Stimulated activated effector memory CD8-positive, alpha-beta T cell treated with anti-CD3 and anti-CD28 coated beads, Interleukin-12 subunit alpha, Interleukin-12 subunit beta, amount 100 ng/mL, for 72 hours (primary cell): ENCODE measurements at regions not wholly inside any gene's neighbourhood (a gene's known extent, or its start where the extent isn't known, plus 50 kb on each side); places are given as distances from the start of the nearest gene placed in this dataset.

Experiments used
- ATAC-seq: fragments of 150-1000 bp; cut with Tn5 transposase; 2 replicates; pipeline ENCODE4 v1.10.0; 2021
- DNase-seq, 2 donors: peaks; one replicate each; pipeline ENCODE4 v3.0.0; 2021 to 2022; ENCODE audit warnings: low spot score in 2 of 2
- H3K27ac Mint-ChIP-seq: one replicate; pipeline ENCODE4 v1.8.0; 2022; ENCODE audit warnings: mild to moderate bottlenecking, mixed read lengths
- H3K36me3 Mint-ChIP-seq: one replicate; pipeline ENCODE4 v1.8.0; 2022; ENCODE audit warnings: mild to moderate bottlenecking, mixed read lengths
- H3K4me1 Mint-ChIP-seq: one replicate; pipeline ENCODE4 v1.8.0; 2022; ENCODE audit warnings: mixed read lengths
- H3K4me3 Mint-ChIP-seq: one replicate; pipeline ENCODE4 v1.8.0; 2022; ENCODE audit warnings: mild to moderate bottlenecking, mixed read lengths
- H3K9me3 Mint-ChIP-seq: one replicate; pipeline ENCODE4 v1.8.0; 2022; ENCODE audit warnings: mixed read lengths

DNA sequence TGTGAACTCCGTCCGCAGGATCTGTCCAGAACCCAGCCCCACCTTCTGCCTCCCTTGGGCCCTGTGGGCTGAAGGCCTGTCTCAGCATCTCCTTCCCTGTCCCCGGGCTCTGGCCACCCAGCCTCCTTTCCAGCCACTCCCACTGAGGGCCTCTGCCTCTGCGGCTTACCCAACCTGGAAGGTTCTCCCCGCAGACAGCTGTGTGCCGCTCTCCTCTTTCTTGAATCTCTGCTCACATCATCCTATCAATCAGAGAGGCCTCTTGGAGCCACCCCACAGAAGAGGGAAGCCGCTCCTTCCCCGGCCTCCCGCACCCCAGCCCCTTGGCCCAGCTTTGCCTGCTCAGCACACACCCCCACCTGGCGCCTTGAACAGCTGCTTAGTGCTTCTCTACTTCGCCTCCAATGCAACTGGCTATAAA, 81.5 kb upstream of the UNC5A start:
- H3K4me1 Mint-ChIP-seq: peaks cover 23% of the 10 kb centered on the region
- no peak overlapping the region for H3K4me3 Mint-ChIP-seq
- H3K36me3 Mint-ChIP-seq: no peaks in the 10 kb centered on the region
- H3K9me3 Mint-ChIP-seq: no peaks in the 10 kb centered on the region
- peak overlapping the region; percentile 13 for H3K27ac Mint-ChIP-seq
- ATAC-seq (no peak), DNase-seq (no peak)

DNA sequence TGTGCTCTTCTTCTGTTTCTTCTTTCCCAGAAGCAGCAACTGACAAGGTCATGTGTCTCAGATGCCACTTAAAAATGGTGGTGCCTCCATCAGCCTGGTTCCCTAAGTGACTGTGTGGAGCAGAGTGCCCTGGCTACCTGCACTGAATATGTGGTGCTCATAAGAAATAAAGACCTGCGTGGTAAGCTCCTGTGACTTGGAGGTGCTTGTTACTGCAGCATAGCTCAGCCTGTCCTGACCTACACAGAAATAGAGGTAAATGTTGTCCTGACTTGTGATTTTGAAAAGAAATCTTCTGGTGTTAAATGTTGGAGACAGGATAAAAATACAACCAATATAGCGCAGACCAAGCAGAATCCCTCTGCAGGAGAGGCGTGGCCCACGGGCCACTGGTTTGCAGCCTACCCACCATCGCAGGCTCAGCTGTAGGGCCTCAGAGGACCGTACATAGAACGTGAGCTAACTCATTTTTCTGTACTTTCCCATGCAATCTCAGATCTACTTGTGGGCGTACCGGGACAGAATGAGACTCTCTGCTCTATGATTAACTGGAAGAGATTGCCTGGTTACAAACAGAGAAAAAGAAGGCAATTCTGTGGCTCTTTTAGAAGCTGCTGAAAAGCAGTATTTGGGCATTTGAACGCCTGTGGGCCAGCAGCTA, 79.4 kb upstream of the UNC5A start:
- Mint-ChIP-seq H3K36me3 (no peaks in the 10 kb centered on the region), H3K4me3 (no peak overlapping the region), H3K27ac (no peak overlapping the region), H3K9me3 (no peaks in the 10 kb centered on the region), H3K4me1 (peaks cover 7% of the 10 kb centered on the region)
- DNase-seq (no peak), ATAC-seq (peak; percentile 66)

DNA sequence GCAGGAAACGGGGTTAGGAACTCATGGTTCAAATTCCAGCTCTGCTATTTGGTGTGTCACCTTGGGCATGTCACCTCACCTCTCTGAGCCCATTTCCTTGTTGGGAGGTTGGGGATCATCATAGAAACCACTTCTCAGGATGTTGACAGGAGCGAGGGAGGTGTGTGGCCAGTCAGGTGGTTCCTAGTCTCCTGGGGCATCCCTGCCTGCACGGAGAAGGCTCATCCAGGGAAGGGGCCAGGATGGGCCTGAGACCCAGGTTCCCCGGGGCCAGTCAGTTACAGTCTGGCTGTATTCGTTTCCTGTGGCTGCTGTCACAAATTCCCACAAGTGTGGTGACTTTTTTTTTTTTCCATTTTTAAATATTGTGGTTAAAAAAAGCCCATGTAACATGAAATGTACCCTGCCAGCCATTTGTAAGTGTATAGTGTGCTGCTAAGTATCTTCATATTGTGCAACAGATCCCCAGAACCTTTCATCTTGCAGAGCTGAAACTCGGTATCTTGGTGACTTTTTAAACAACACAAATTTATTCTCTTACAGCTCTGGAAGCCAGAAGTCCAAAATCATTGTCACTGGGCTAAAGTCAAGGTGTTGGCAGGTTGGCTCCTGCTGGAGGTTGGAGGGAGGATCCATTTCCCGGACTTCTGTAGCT, 78.7 kb upstream of the UNC5A start:
- Mint-ChIP-seq H3K36me3 (no peaks in the 10 kb centered on the region), H3K4me1 (peaks cover 5% of the 10 kb centered on the region), H3K4me3 (no peak overlapping the region), H3K27ac (no peak overlapping the region), H3K9me3 (no peaks in the 10 kb centered on the region)
- DNase-seq (no peak), ATAC-seq (no peak)

DNA sequence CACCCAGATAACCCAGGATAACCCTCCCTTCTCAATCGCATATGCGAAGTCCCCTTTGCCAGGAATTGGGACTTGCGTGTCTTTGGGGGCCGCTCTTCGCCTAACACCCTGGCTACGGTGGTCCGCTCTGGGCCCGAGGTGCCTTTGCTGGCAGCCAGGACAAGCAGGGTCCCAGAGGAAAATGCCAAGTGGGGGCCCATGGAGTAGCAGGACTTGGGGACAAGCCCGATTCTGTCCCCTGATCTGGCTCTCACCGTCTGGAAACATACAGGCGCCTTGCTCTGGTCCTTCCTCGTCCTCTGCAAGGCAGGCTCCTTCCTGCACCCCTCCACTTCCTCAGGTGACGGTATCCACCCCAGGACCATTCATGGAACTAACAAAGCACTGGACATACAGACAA, 78.1 kb upstream of the UNC5A start:
- ATAC-seq (no peak), DNase-seq (no peak)
- no peaks in the 10 kb centered on the region for H3K36me3 Mint-ChIP-seq
- H3K4me1 Mint-ChIP-seq: no peaks in the 10 kb centered on the region
- H3K4me3 Mint-ChIP-seq: no peak overlapping the region
- no peaks in the 10 kb centered on the region for H3K9me3 Mint-ChIP-seq
- no peak overlapping the region for H3K27ac Mint-ChIP-seq

DNA sequence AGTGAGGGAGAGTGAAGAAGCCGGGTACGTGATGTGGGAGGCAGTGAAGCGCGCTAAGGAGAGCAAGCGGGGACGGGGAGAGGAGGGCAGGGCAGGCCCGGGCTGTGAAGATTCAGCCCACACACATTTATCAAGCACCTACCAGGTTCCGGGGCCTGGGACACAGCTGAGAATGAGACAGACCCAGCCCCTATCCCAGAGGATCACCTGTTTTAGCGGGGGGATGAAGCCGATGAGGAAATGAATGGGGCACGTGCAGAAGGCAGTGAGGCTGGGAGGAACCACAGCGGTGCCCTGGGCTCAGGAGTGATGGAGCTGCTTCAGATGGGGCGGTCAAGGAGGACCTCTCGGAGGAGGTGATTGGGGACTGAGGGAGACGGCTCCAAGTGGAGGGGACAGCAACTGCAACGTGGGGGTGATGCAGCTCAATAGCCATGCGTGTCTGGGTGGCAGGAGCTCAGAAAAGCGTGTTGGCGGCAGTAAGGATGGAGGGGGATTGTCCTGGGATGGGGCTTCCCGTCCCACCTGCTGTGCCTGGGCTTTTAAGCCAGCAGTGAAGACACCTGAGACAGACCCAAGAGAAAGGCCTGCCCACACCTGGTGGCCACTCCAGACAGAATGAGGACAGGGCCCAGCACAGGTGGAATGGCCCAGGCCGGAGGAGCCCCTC, 77.5 kb upstream of the UNC5A start:
- ATAC-seq: no peak
- Mint-ChIP-seq H3K36me3 (no peaks in the 10 kb centered on the region), H3K4me3 (no peak overlapping the region), H3K9me3 (no peaks in the 10 kb centered on the region), H3K4me1 (no peaks in the 10 kb centered on the region), H3K27ac (no peak overlapping the region)
- no peak for DNase-seq

DNA sequence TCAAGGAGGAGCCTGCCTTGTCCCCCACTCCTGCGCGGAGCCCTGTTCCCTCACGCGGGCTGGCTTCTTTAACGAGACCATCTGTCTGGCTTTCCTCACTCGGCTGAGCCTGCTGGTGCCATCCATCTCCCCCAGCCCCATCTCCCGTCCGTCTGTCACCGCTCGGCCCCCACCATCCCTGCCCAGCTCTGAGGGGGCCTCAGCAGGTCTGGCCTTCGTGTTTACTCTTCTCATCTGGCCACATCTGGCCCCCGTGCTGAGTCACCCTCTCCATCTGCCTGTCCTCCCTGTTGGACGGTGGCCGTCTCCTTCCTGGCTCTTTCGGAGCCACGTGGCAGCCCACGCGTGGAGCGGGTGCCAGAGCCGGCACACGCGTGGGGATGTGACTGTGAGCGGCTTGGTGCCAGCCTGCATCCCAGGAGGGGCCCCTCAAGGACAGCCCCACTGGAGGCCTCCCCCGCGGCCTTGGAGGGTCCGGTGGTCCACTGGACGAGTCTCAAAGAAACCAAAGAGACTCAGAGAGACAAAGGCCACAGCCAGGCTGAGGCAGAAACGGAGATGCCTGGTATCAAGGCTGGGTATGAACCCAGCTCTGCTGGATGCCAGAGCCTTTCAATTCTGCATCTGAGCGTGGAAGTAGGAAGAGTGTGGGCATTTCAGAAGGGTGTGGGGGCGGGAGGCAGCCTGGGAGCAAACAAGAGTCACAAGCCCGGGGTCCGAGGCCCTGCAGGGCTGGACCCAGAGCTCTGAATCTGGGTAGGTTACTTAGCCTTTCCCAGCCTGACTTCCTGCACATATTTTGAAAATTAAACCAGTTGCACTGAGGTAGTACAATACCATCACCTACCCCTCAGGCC, 76.7 kb upstream of the UNC5A start:
- H3K9me3 Mint-ChIP-seq: no peaks in the 10 kb centered on the region
- H3K27ac Mint-ChIP-seq: no peak overlapping the region
- H3K4me1 Mint-ChIP-seq: no peaks in the 10 kb centered on the region
- H3K4me3 Mint-ChIP-seq: no peak overlapping the region
- ATAC-seq (no peak), DNase-seq (no peak)
- H3K36me3 Mint-ChIP-seq: no peaks in the 10 kb centered on the region

DNA sequence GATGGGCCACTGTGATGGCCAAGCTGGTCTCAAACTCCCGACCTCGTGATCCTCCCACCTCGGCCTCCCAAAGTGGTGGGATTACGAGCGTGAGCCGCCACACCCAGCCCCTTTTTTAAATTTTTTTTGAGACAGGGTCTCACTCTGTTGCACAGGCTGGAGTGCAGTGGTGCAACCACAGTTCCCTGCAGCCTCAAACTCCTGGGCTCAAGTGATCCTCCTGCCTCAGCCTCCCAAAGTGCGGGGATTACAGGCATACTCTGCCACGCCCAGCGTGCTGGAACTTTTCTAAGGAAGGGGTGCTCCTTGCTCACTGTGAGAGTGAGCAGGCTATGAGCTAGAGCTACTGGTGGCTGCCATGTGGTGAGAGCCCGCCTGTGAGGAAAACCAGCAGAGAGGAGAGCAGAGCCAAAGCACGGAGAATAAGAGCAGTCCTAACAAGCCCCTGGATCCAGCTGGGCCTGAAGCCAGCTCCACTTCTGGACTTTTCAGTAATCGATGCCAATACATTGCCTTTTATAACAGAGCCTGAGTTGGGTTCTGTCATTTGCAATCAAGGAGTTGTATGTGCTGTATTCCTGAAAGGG, 75.5 kb upstream of the UNC5A start:
- Mint-ChIP-seq H3K4me1 (no peaks in the 10 kb centered on the region), H3K9me3 (no peaks in the 10 kb centered on the region), H3K36me3 (no peaks in the 10 kb centered on the region), H3K27ac (no peak overlapping the region), H3K4me3 (no peak overlapping the region)
- ATAC-seq (no peak), DNase-seq (no peak)

DNA sequence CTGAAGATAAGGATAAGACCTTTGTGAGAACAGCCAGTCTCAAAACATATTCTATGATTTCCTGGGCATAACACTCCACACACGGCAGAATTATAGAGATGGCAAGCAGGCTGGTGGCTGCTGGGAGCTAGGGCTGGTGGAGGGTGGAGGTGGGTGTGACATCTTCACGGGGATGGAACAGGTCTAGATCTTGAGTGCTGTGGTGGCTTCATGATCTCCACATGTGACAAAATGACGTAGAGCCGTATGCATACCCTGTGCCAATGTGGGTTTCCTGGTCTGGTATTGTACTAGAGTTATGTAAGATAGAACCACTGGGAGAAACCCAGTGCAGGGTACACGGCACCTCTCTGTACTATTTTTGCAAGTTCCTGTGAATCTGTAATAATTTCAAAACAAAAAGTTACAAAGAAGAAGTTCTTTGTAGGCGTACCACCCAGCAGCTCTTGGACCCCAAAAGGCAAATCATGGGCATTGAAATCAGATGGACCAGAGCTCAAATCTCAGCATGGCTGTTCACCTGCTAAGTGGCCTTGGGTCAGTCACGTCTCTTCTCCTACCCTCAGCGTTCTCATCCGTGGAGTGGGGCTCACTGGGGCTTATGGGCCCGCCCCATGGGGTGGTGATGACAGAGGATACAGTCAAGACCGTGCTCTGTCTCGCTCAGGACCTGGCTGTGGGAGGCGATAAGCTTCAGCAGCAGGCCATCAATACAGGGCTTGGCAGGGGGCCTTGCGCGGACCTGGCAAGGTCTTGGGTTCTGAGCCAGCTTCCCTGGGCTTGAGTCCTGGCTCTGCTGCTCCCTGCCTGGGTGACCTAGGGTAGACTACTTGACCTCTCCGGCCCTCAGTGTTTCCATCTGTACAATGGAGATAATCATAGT, 74.7 kb upstream of the UNC5A start:
- no peak overlapping the region for H3K27ac Mint-ChIP-seq
- DNase-seq: no peak
- H3K9me3 Mint-ChIP-seq: no peaks in the 10 kb centered on the region

DNA sequence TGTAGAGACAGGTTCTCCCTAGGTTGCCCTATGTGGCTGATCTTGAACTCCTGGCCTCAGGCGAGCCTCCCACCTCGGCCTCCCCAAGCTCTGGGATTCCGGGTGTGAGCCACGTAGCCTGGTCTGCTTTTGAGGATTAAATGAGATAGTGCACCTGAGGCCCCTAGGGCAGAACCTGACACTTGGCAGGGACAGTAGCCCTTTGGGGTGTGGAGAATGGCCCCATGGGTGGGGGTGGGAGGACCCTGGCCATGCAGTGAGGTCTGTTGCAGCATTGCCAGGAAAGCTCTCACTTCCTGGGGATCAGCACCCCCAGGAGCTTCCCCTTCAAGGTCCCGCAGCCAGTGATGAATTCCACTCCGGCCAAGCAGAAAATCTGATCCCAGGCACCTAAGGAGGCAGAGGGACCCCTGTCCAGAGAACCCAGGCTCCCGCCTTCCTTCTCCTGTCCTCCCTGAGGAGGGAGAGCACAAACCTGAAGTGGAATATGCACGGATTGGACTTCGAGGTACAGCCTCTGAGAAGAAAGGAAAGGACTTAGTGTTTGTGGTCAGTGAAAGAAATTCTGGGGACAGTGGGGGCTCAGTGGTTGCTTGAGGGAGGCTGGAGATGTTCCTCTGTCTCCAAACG, 73.9 kb upstream of the UNC5A start:
- H3K4me1 Mint-ChIP-seq: no peaks in the 10 kb centered on the region
- no peak overlapping the region for H3K27ac Mint-ChIP-seq
- H3K36me3 Mint-ChIP-seq: no peaks in the 10 kb centered on the region
- H3K9me3 Mint-ChIP-seq: no peaks in the 10 kb centered on the region
- no peak overlapping the region for H3K4me3 Mint-ChIP-seq
- ATAC-seq (no peak), DNase-seq (no peak)

More for the DNA sequence above, 74.7 kb upstream of the UNC5A start:
- Mint-ChIP-seq H3K4me1 (no peaks in the 10 kb centered on the region), H3K36me3 (no peaks in the 10 kb centered on the region), H3K4me3 (no peak overlapping the region)
- ATAC-seq: no peak

DNA sequence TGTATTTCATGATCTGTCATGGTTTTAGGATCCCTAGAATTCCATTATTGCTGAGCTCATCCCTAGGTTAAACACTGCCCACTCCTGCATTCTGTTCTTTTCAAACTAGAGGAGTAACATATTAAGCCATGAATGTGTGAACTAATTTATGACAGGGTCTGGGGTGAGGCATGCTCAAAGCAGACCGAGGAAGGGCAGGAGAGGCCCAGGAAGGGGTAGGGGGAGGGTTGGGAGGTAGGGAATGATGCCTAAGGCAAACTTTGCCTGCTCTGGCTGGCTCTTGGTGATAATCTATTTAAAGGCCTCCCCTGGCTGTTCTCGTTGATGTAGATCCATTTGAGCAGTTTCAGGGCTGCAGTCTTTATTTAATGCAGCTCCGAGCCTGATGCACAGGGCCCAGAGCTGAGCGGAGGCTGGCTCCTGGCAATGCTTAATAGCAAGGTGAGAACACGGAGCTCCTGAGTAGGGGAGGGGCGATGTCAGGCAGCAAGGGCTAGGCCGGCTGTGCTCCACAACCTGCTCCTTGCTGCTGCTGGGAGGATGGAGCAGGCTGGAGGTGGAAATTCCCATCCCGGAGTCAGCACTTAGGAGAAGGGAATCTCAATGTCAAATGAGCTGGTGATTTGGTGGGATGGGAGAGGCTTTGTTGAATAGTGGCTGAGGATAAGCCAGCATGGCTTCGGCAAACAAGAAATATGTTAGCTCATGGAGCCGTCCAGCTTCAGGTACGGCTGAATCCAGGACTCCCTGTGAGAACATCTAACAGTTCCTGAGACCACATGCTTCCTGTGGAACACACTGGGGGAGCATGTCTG, 73.2 kb upstream of the UNC5A start:
- no peak for DNase-seq
- no peak for ATAC-seq
- no peak overlapping the region for H3K27ac Mint-ChIP-seq
- H3K36me3 Mint-ChIP-seq: no peaks in the 10 kb centered on the region
- no peaks in the 10 kb centered on the region for H3K9me3 Mint-ChIP-seq
- H3K4me1 Mint-ChIP-seq: peaks cover 6% of the 10 kb centered on the region
- no peak overlapping the region for H3K4me3 Mint-ChIP-seq

DNA sequence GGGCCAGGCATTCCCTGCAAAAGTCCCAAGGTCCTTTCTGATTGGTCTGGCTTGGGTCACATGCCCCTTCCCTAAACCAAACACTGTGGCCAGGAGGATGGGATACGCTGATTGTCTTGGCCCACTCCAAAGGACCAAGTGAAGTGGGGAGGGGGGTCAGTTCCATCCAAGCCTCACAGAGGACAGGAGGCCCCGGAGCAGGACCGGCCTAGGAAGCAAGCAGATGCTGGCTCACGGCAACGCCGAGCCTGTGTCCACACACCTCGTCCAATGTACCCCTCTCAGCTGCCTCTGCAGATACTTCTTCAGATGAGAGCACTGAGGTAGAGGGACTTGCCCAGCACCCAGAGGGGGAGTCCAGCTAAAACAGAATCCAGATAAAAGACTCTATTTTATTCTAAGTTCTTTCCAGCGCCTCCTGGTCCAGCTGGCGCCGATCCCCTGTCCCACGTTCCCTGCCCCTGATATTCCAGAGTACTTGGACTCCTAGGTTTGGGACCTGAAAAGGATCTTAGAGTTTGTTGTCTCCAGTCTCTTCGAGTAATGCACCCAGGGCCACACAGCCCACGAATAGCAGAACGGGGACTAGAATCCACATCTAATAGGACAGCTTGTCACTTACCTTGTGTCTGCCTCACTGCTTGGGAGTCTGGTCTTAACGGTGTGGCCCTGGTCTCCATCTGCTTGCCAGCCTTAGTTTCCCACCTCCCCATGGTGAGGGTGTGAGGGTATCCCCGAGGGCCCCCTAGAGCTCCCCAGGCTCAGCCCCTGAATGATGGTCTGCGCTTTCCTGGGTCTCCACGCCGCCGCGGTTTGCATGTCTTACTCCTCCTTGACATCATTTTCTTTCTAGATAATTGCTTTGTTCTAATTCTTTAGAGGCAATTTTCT, 72.4 kb upstream of the UNC5A start:
- H3K36me3 Mint-ChIP-seq: no peaks in the 10 kb centered on the region
- H3K4me1 Mint-ChIP-seq: peaks cover 9% of the 10 kb centered on the region
- peak overlapping the region; percentile 1 for H3K27ac Mint-ChIP-seq
- DNase-seq: no peak
- no peak for ATAC-seq
- H3K4me3 Mint-ChIP-seq: no peak overlapping the region
- H3K9me3 Mint-ChIP-seq: no peaks in the 10 kb centered on the region

DNA sequence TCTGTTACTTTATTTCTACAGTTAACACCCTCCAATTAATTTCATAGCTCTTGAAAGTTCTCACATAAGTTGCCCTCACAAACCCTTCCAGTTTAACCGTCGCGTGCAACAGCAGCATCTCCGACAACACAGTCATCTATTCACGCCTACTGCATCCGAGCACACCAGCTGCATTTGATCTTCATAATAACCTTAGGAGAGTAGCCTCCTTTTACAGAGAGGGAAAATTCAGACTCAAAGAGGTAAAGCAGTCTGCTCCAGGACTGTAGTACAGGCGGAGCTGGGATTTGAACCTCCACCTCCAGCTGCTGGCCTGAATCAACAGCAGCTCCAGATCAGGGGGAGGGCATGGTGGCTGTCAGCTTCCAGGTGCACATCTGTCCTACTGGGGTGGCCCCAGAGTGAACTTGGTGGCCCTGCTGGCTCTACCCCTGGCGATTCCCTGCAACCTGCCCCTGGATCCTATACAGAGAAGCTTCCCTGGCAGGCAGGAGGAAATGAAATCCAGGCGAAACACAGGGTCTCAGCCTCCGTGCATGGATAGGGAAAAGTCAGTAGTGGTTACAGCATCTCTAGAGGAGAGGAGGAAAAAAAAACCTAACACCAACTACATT, 71.6 kb upstream of the UNC5A start:
- Mint-ChIP-seq H3K9me3 (no peaks in the 10 kb centered on the region), H3K4me1 (peaks cover 10% of the 10 kb centered on the region)

More for the DNA sequence above, 71.6 kb upstream of the UNC5A start:
- ATAC-seq (no peak), DNase-seq (no peak)
- Mint-ChIP-seq H3K36me3 (no peaks in the 10 kb centered on the region), H3K27ac (peak overlapping the region; percentile 1), H3K4me3 (no peak overlapping the region)
